K562 (cell line): ENCODE measurements at regions not wholly inside any gene's neighbourhood (a gene's known extent, or its start where the extent isn't known, plus 50 kb on each side); places are given as distances from the start of the nearest gene placed in this dataset.

Experiments used
- ATAC-seq: fragments of 200-7000 bp; cut with Tn5 transposase; 3 replicates; pipeline ENCODE4 v1.9.1; 2020; ENCODE audit warnings: moderate library complexity
- BruUV-seq: library from RNA; stranded (reverse); fragments of 400-500 nt; replicated peaks from 2 replicates; lab custom pipeline; 2021; lab: Mats Ljungman, UMichigan
- CTCF ChIA-PET: fragments of 300-600 bp; formaldehyde crosslinking; extraction: SDS; loops from one replicate; lab custom pipeline; 2021; ENCODE audit warnings: low intra/inter-chr PET ratio; lab: Yijun Ruan, JAX
- POLR2A ChIA-PET: fragments of 300-600, 350-650 bp; sonication (Branson Sonifier 250); formaldehyde crosslinking; extraction: SDS; loops from one replicate; lab custom pipeline; 2021; ENCODE audit warnings: antibody characterized with exemption, inconsistent platforms; lab: Yijun Ruan, JAX
- DNase-seq, 4 experiments: peaks; one replicate each; pipeline versions ENCODE4 v3.0.0 to v3.0.0-alpha.2; 2011 to 2018; ENCODE audit warnings: low spot score in 3 of 4, mixed read lengths in 3 of 4; ENCODE audit errors: extremely low read depth in 1 of 4
- FAIRE-seq: peaks from 2 replicates; lab custom pipeline; 2011; peaks lifted over from hg19 to GRCh38; lab: Jason Lieb, UNC
- H2AFZ ChIP-seq: 2 replicates; pipeline ENCODE4 v1.6.0; 2011; ENCODE audit warnings: low read depth, low read length, control low read depth, inconsistent platforms
- H3K27ac ChIP-seq: fragments of 200-600 bp; 3 replicates; pipeline ENCODE4 v1.8.0; 2011; ENCODE audit warnings: low read depth, mild to moderate bottlenecking, control low read depth, inconsistent platforms, low read length, moderate library complexity, mixed read lengths; ENCODE audit errors: extremely low read depth
- H3K27me3 ChIP-seq, 2 experiments: fragments of 300-600 bp in 1 of 2; 2 replicates in 1 of 2; 3 replicates in 1 of 2; pipeline versions ENCODE4 v1.6.0 to v1.8.0; 2011; ENCODE audit warnings: inconsistent platforms in 2 of 2, low read length in 2 of 2, mild to moderate bottlenecking in 1 of 2, mixed read lengths in 1 of 2, moderate library complexity in 1 of 2; ENCODE audit not compliant: control insufficient read depth in 2 of 2, insufficient read depth in 2 of 2
- H3K36me3 ChIP-seq: fragments of 300-600 bp; 3 replicates; pipeline ENCODE4 v1.8.0; 2011; ENCODE audit warnings: mild to moderate bottlenecking, low read length, inconsistent platforms; ENCODE audit not compliant: control insufficient read depth, insufficient read depth
- H3K4me1 ChIP-seq, 2 experiments: fragments of 200-600 bp in 1 of 2; replicated peaks in 1 of 2; 2 replicates in 1 of 2; 3 replicates in 1 of 2; pipeline versions ENCODE4 v1.5.1 to v1.8.0; 2011; ENCODE audit warnings: inconsistent platforms in 2 of 2, low read length in 2 of 2, mild to moderate bottlenecking in 1 of 2, mixed read lengths in 1 of 2, moderate library complexity in 1 of 2; ENCODE audit not compliant: control insufficient read depth in 2 of 2, insufficient read depth in 2 of 2
- H3K4me2 ChIP-seq: 2 replicates; pipeline ENCODE4 v1.6.1; 2011; ENCODE audit warnings: low read length, control low read depth, inconsistent platforms, mixed read lengths; ENCODE audit not compliant: insufficient read depth
- H3K4me3 ChIP-seq: fragments of 200-600 bp; sonication (generic), shearing (Covaris generic); 2 replicates; pipeline ENCODE4 v1.5.1; 2016; ENCODE audit warnings: control low read depth, inconsistent platforms
- H3K79me2 ChIP-seq: fragments of 200-600 bp; 3 replicates; pipeline ENCODE4 v1.8.0; 2011; ENCODE audit warnings: low read length, inconsistent platforms; ENCODE audit not compliant: control insufficient read depth, insufficient read depth
- H3K9ac ChIP-seq, 2 experiments: 2 replicates each; pipeline versions ENCODE4 v1.6.0 to v1.6.1; 2011; ENCODE audit warnings: low read depth in 2 of 2, low read length in 2 of 2, control low read depth in 1 of 2, inconsistent platforms in 1 of 2, mild to moderate bottlenecking in 1 of 2, mixed read lengths in 1 of 2; ENCODE audit not compliant: insufficient read depth in 1 of 2
- H3K9me1 ChIP-seq: one replicate; pipeline ENCODE4 v1.6.0; 2011; ENCODE audit warnings: inconsistent platforms, mild to moderate bottlenecking, low read length, moderate library complexity; ENCODE audit not compliant: control insufficient read depth, insufficient read depth
- H3K9me3 ChIP-seq: replicated peaks from 2 replicates; pipeline ENCODE4 v1.5.1; 2011; ENCODE audit warnings: low read depth, low read length, inconsistent platforms; ENCODE audit not compliant: control insufficient read depth, insufficient read depth
- H4K20me1 ChIP-seq: replicated peaks from 2 replicates; pipeline ENCODE4 v1.6.1; 2011; ENCODE audit warnings: low read length, inconsistent platforms, mixed read lengths; ENCODE audit not compliant: control insufficient read depth, insufficient read depth
- BDP1 ChIP-seq: IDR thresholded peaks from 3 replicates; pipeline ENCODE4 v1.6.1; 2011; ENCODE audit not compliant: insufficient read length, insufficient read depth
- MAZ ChIP-seq, 2 experiments: fragments of 450-650 bp in 1 of 2; sonication (generic) in 1 of 2; formaldehyde crosslinking; IDR thresholded peaks in 1 of 2; conservative IDR thresholded peaks in 1 of 2; 2 replicates each; pipeline versions ENCODE4 v1.4.0 to v1.5.0; 2020; ENCODE audit warnings: mild to moderate bottlenecking in 1 of 2, missing genetic modification reagents in 1 of 2
- MCM2 ChIP-seq: fragments of 450-650 bp; IDR thresholded peaks from 2 replicates; pipeline ENCODE4 v1.6.1; 2017; ENCODE audit warnings: low read depth, mild to moderate bottlenecking
- MLX ChIP-seq, 2 experiments: fragments of 450-650 bp in 1 of 2; sonication (generic) in 1 of 2; formaldehyde crosslinking; conservative IDR thresholded peaks; 2 replicates each; pipeline versions ENCODE4 v1.4.0 to v1.8.1; 2020 to 2022; ENCODE audit warnings: mild to moderate bottlenecking in 1 of 2, missing genetic modification reagents in 1 of 2
- NR2C1 ChIP-seq, 2 experiments: fragments of 450-650 bp; IDR thresholded peaks; 2 replicates each; pipeline ENCODE4 v1.6.1; 2017; ENCODE audit warnings: mild to moderate bottlenecking in 2 of 2, antibody characterized with exemption in 1 of 2, inconsistent platforms in 1 of 2, missing compliant biosample characterization in 1 of 2, missing genetic modification characterization in 1 of 2
- POLR3G ChIP-seq: IDR thresholded peaks from 2 replicates; pipeline ENCODE4 v1.6.1; 2011; ENCODE audit not compliant: insufficient read length, insufficient replicate concordance; ENCODE audit errors: extremely low read depth
- REST ChIP-seq, 2 experiments: fragments of 450-650 bp; formaldehyde crosslinking in 1 of 2; IDR thresholded peaks; 2 replicates each; pipeline versions ENCODE4 v1.4.0 to v1.6.1; 2014 to 2020; ENCODE audit warnings: mild to moderate bottlenecking in 2 of 2, borderline replicate concordance in 1 of 2, low read depth in 1 of 2
- SRSF7 ChIP-seq: fragments of 200-400 bp; formaldehyde crosslinking; optimal IDR thresholded peaks from 2 replicates; pipeline ENCODE3; 2017; ENCODE audit warnings: mild to moderate bottlenecking, low read depth, low read length
- ZNF717 ChIP-seq: fragments of 250-450 bp; sonication (Bioruptor Pico); IDR thresholded peaks from 2 replicates; pipeline ENCODE4 v1.5.0; 2021
- WGBS: fragments of 100-300 bp; shearing (Covaris generic); methylation state at CpG from one replicate; pipeline ENCODE4 v1.1.6; 2016; ENCODE audit warnings: low coverage, mixed read lengths; ENCODE audit not compliant: insufficient coverage; ENCODE audit errors: missing lambda C conversion rate; 5-methylcytosine and 5-hydroxymethylcytosine counted together
- in situ Hi-C: fragments of 300-500 bp; cut with MboI; formaldehyde crosslinking; loops from 4 replicates; pipeline ENCODE4 v1.15.0; 2018; ENCODE audit warnings: inconsistent platforms, mixed read lengths
- intact Hi-C: fragments of 100-400 bp; cut with micrococcal nuclease; formaldehyde crosslinking; loops from 2 replicates; pipeline ENCODE4 v1.14.2; 2022

DNA sequence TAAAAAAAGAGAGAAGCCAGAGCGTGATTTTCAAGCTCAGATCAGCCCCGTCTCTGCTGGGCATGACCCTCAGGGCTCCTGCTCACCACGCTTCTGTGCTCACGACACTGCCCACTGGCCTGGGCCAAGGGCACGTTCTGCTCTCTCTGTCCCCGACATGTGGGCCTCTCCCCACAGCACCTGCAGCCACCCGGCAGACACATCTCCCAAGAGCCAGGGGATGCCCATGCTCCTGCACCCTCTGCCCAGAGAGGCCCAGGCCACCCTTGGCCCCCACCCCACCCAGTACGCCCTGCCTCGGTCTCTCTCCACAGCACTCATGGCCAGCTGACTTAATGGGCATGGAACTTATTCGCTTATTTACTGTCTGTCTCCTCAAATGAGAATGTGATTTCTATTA lies 175.4 kb upstream of the RNF32 start:
- intact Hi-C loops (no loop called here), in situ Hi-C loops (no loop called here)
- Histone ChIP-seq H3K36me3 (no peaks in the 10 kb centered on the region), H3K27me3 (peaks cover 73 to 82% of the 10 kb centered on the region in 2 experiments), H3K9me3 (no peaks in the 10 kb centered on the region), H3K4me2 (no peak overlapping the region), H3K4me3 (no peak overlapping the region), H2AFZ (no peak overlapping the region), H4K20me1 (peaks cover 8% of the 10 kb centered on the region), H3K27ac (no peak overlapping the region), H3K79me2 (no peaks in the 10 kb centered on the region), H3K9ac (no peak overlapping the region), H3K4me1 (peaks cover 0 to under 1% of the 10 kb centered on the region in 2 experiments; a peak in 1 of 5 replicates), H3K9me1 (no peaks in the 10 kb centered on the region)
- DNase-seq (no peak), ATAC-seq (no peak), FAIRE-seq (no peak)
- WGBS, result 1% methylated on average over 10 of the region's 10 CpGs
- BruUV-seq, result no TSS peak
- ChIA-PET CTCF (no interaction called here), POLR2A (interaction anchor here (0.9 kb wide), 1 partner anchor 9 kb away, joined by 4 read pairs; no protein-coding TSS in a partner anchor)
- TF ChIP-seq ZNF717 (CRISPR knock-in tag) (no peak), POLR3G (no peak), BDP1 (no peak), NR2C1 (IDR thresholded peaks at IDR 0.05) (no peak), NR2C1 (tag; IDR thresholded peaks at IDR 0.05) (no peak), MCM2 (no peak), REST (IDR thresholded peaks at IDR 0.05; ENCODE audit: borderline replicate concordance) (no peak), REST (CRISPR knock-in tag; IDR thresholded peaks at IDR 0.05; ENCODE audit: low read depth) (no peak), MLX (CRISPR knock-in tag; conservative IDR thresholded peaks at IDR 0.05) (no peak), MAZ (CRISPR knock-in tag; conservative IDR thresholded peaks at IDR 0.05 in 1 of 2, IDR thresholded peaks at IDR 0.05 in 1 of 2) (no peak), SRSF7 (no peak)
